HuH-7.5 (cell line): ENCODE measurements at regions not wholly inside any gene's neighbourhood (a gene's known extent, or its start where the extent isn't known, plus 50 kb on each side); places are given as distances from the start of the nearest gene placed in this dataset.
"Not testable (repeated sequence)": the region's sequence is repeated elsewhere in the genome, so short reads cannot be mapped to it uniquely, and the experiment has no call there.

Experiments used
- DNase-seq: peaks from one replicate; pipeline ENCODE4 v3.0.0; 2011; ENCODE audit warnings: low spot score

DNA sequence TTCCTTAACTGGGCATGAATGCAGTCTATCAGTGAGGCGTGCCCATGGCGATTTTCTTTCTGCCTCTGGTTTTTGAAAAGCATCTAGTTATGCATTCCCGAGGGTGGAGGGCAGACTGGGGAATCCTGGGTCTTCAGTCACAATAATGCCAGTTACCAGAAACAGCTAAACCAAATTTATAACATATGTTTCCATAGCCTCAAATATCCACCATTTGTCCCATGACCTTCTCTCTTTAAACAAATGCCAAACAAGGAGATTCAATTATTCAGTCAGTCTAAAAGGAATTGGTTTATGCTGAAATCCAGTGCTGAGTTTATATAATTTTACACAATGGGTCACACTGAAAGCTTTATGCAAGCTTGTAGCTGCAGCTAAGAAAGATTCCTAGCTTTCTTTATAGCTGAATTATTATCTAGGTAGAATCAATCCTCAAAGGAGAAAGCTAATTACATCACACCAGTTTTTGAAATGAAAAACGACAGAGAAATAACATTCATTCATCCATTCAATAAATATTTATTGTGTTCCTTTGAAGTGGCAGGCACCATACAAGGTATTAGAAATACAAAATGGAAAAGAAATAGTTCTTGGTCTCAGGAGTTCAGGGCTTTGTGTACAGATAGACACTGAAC is 131.3 kb upstream of the RAP1B start:
- no peak for DNase-seq

DNA sequence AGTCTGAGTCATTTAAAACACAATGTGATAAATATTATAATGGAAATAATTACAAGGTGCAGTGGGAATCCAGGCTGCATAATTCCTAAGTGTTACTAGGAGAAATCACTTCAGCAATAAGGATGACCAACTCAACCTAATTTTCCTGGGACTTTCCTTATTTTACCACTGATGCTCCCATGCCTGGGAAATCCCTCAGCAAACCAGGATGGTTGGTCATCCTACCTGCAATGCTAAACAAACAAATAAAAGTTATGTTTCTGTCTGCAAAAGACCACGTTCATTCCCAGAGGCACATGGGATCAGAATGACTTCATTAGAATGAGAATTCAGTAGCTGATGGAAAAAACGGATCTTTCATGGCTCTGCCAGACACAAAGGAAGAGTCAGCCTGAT is 130.8 kb upstream of the RAP1B start:
- no peak for DNase-seq

DNA sequence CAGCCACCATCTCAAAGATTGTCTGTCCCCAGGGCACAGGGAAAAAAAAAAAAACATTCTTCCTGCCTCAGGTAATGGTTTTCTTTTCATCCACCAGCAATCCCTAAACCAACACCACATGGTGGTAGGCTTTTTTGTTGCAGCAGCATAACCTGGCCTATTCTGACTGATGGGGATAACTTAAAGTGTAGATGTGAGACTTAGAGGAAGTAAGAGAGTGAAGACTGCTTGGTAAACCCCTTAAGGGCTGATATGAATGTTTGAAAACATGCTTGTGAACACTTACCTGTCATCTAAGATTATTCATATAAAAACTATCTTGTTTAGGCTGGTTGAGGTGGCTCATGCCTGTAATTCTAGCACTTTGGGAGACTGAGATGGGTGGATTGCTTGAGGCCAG is 130.2 kb upstream of the RAP1B start:
- no peak for DNase-seq

DNA sequence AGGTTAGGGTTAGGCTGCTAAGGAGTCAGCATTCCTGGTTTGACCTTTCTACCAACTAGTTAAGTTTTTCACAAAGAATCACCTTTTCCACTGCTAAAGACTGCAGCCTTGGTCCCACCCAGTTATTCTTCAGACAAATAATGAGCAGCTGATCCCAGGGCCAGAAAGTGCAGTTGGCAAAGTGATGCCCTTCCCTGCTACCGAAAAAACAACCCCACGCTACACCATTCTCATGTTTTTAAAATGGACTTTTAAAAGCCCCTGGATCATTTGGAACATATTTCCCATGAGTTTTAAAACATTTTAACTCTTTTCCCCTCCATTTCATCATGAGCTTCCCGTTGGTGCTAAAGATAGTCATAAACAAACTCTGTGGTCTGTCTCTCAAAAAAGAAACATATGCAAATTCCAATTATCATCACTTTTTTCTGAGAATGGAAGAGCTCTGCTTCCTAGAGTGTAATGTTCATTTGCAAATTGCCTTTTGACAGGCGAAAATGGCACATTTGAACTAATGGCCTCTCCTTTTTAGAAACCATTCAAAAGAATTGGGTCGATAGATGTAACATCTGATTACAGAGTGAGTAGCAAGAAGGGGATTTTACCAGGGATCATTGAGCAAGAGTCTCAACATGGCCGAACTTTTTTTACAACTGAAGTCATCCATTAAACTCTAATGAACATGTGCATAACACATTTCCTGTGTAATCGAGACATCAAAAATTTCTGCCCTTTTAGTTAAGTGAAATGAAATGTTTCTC is 129.3 kb upstream of the RAP1B start:
- DNase-seq = no peak

DNA sequence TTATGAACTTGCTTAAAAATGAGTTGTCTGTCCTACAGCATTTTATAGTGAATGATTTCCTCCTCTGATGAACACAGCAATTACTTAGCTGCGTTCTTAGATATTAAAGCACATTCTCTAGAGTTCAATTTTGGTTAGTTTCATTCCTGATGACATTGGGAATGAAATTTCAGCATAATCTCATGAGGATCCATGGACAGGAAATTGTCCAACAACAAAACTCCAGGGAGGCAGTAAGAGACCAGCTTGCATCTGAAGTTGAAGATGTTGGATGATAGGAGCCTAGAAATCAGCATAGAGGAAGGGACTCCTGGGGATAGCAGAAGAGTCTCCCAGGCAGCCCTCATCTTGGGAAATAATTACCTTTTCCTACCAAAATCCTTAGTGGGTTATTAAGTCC is 128.7 kb upstream of the RAP1B start:
- DNase-seq = no peak

DNA sequence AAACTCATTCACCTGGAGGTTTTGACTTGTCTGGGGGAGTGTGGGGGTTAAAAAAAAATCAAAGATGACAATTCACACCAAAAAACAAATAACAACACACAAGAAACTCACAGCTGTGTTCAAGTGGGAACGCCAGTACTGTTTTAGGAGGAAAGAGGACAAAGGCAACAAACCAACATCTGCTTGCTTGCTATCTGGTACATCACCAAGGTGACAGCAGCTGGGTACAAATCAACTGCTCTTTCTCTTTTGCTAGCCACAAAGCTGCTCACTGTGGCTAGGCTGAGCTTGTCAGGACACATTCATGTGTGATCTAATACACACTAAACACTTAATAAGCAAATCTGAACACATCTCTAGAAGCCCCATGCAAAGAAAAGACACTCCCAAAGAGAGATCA is 128.0 kb upstream of the RAP1B start:
- DNase-seq = no peak

DNA sequence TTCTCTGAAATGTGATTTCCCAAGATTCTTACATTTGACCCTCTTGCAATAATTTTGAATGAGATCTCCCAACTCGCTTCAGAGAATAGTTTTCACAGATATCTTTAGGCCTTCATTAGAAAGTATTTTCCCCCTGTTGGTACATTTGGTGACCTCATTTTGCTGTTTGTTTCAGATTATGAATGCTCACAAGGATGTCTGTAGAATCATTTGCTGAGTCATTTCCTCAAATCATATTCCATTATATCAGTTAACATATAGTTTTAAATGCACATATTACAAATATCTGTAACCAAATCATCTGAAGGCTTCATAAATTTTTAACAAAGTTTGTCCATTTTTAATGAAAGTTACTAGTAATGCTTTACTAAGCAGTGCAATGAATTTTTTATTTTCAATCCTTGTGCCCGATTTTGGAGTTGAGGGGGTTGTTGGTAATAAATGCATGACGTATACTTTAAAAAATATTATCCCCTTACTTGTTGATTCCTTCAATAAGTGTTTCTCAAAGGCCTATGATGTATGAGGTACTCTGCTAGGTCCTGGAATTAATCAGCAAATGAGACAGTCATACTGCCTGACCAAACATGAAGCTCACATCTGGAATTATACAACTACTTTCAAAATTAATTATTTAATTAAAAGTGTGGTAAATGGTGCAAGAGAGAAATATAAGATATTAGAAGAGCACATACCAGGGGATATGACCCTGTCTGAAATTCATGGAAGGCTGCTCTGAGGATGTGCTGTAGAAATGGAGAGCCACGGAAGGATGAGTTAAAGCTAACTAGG is 126.9 kb upstream of the RAP1B start:
- no peak for DNase-seq

DNA sequence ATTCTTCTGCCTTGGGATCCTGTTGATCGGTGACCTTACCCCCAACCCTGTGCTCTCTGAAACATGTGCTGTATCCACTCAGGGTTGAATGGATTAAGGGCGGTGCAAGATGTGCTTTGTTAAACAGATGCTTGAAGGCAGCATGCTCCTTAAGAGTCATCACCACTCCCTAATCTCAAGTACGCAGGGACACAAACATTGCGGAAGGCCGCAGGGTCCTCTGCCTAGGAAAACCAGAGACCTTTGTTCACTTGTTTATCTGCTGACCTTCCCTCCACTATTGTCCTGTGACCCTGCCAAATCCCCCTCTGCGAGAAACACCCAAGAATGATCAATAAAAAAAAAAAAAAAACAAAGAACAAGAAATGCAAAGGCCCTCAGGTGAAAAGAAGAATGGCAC is 126.1 kb upstream of the RAP1B start:
- not testable (repeated sequence) for DNase-seq

DNA sequence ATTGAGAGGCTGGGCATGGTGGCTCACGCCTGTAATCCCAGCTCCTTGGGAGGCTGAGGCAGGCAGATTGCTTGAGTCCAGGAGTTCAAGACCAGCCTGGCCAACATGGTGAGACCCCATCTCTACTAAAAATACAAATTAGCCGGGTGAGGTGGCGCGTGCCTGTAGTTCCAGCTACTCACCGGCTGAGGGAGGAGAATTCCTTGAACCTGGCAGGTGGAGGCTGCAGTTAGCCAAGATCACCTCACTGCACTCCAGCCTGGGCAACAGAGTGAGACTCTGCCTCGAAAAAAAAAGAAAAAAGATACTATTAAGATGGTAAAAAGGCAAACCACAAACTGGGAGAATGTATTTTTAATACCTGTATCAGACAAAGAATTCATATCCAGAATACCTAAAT is 124.2 kb upstream of the RAP1B start:
- DNase-seq = not testable (repeated sequence)

- no peak for DNase-seq
Observed at GRCh38 chr12:68487721-68488309, 122.9 kb upstream of the RAP1B start.

DNA sequence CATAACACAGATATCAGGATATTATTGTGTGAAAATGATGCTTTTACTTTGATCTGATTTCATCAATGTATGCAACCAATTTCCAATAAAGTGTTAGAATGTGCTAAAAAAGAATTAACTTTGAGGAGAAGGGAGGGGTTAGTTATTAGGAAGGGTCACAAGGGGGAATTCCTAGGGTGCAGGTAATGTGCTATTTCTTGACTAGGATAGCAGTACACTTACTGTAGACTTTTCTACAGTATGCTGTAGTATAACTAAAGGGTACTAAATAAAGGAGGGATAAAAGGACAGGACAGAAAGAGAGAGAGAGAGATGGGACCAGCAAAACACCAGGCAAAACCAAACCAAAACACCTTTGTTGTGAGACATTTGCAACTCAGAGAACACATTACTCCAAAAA is 121.4 kb upstream of the RAP1B start:
- DNase-seq = no peak

- no peak for DNase-seq
Observed at GRCh38 chr12:68490476-68490875, 120.2 kb upstream of the RAP1B start.

- DNase-seq = no peak
Observed at GRCh38 chr12:68491204-68491960, 119.3 kb upstream of the RAP1B start.

- no peak for DNase-seq
Observed at GRCh38 chr12:68495336-68496070, 115.2 kb upstream of the RAP1B start.

GRCh38 chr12:68497107-68497506 is 113.6 kb upstream of the RAP1B start:
- no peak for DNase-seq

DNA sequence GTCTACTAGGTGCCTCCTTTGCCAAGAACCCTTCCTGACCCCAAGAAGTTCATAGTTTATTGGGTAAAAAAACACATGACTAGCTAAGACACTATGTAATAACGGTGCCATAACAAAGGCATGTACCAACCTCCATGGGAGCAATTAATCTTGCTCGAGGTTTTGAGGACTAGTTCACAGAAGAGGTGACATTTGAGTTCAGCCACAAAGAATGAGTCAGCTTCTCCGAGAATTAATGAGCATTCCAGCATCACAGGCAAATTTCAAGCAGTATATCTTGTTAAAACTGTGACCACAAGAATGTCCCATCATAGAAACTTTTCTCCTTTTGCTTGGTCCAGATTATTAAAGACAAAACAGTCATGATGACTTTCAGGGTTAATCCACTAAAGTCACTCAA is 113.0 kb upstream of the RAP1B start:
- DNase-seq = no peak

DNA sequence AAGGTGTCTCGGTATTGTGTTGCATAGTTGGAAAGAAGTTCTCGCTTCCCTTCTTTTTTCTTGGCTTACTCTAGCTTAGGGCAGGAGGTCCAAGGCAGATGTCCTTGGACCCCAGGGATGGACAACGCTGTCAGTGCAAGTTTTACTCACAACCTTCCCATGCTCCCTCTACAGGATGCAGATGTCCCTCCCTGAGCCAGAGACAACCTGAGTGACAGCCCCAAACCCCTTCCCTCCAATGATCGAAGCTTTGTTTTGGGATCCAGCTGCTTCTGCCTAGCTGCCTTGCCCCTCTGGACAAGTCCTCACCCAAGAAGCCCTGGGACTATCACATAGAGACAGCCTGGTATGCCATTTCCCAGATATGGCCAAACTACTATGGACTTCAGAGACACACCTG is 112.0 kb upstream of the RAP1B start:
- no peak for DNase-seq

DNA sequence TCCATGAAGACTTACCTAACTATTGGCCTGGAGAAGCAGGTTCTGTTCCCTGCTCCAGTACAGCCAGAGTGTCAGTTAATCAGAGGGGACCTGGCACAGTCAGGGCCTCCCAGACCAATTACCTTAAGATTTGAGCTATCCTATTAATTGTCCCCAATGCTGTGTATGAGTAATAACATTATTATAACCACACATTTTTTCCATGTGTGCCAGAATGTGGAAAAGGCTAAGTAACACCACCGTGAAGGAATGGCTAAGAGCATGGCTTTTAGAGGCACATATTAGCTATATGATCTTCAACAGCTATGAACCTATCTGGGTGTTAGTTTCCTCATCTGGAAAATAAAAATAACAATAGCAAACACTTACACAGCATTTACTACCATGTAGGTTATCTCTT is 111.1 kb upstream of the RAP1B start:
- no peak for DNase-seq

- DNase-seq = no peak
Observed at GRCh38 chr12:68501226-68501625, 109.5 kb upstream of the RAP1B start.

- no peak for DNase-seq
Observed at GRCh38 chr12:68505970-68506369, 104.7 kb upstream of the RAP1B start.

DNA sequence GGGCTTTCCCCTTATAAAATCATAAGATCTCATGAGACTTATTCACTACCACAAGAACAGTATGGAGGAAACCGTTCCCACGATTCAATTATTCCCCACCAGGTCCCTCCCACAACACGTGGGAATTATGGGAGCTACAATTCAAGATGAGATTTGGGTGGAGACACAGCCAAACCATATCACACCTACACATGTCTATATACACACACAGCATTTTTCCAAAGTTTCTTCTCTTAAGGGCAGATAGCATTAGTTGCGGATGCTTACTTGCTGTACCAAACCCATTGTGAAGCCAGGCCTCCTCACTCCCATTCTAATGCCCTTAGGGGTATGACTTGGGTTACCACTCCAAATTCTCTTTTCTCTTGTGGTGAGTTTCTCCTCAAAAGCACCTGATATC is 104.1 kb upstream of the RAP1B start:
- DNase-seq = no peak
